Central memory CD4-positive, alpha-beta T cell (primary cell): ENCODE measurements at regions not wholly inside any gene's neighbourhood (a gene's known extent, or its start where the extent isn't known, plus 50 kb on each side); places are given as distances from the start of the nearest gene placed in this dataset.

Source experiments
- DNase-seq: peaks from one replicate; pipeline ENCODE4 v3.0.0; 2022

- DNase-seq = no peak
Measured at GRCh38 chrX:43514820-43515219, 141.3 kb upstream of the MAOA start.

- no peak for DNase-seq
Measured at GRCh38 chrX:43522582-43522981, 133.5 kb upstream of the MAOA start.

- DNase-seq = no peak
Measured at GRCh38 chrX:43525901-43526610, 130.0 kb upstream of the MAOA start.

GRCh38 chrX:43526878-43527277, 129.2 kb upstream of the MAOA start:
- DNase-seq = no peak

- DNase-seq = no peak
Measured at GRCh38 chrX:43527801-43528200, 128.3 kb upstream of the MAOA start.

GRCh38 chrX:43530837-43531236, 125.3 kb upstream of the MAOA start:
- no peak for DNase-seq

- no peak for DNase-seq
Measured at GRCh38 chrX:43540318-43540717, 115.8 kb upstream of the MAOA start.

GRCh38 chrX:43551590-43551989, 104.5 kb upstream of the MAOA start:
- DNase-seq = no peak

- DNase-seq = no peak
Measured at GRCh38 chrX:43552156-43552555, 103.9 kb upstream of the MAOA start.

- no peak for DNase-seq
Measured at GRCh38 chrX:43552703-43553102, 103.4 kb upstream of the MAOA start.

GRCh38 chrX:43553257-43553656, 102.8 kb upstream of the MAOA start:
- DNase-seq = no peak

GRCh38 chrX:43556207-43556606, 99.9 kb upstream of the MAOA start:
- DNase-seq = no peak

- peak; percentile 48 for DNase-seq
Measured at GRCh38 chrX:43557792-43558191, 98.3 kb upstream of the MAOA start.

- no peak for DNase-seq
Measured at GRCh38 chrX:43559644-43560043, 96.5 kb upstream of the MAOA start.

GRCh38 chrX:43560247-43560946, 95.7 kb upstream of the MAOA start:
- DNase-seq = no peak

GRCh38 chrX:43562372-43562771, 93.7 kb upstream of the MAOA start:
- DNase-seq = no peak

GRCh38 chrX:43564953-43565352, 91.1 kb upstream of the MAOA start:
- no peak for DNase-seq

GRCh38 chrX:43566170-43566569, 89.9 kb upstream of the MAOA start:
- no peak for DNase-seq

- no peak for DNase-seq
Measured at GRCh38 chrX:43573441-43574015, 82.6 kb upstream of the MAOA start.

- DNase-seq = no peak
Measured at GRCh38 chrX:43580621-43581020, 75.5 kb upstream of the MAOA start.

- DNase-seq = no peak
Measured at GRCh38 chrX:43581167-43581566, 74.9 kb upstream of the MAOA start.

- DNase-seq = no peak
Measured at GRCh38 chrX:43581888-43582539, 74.1 kb upstream of the MAOA start.

- no peak for DNase-seq
Measured at GRCh38 chrX:43582540-43582913, 73.6 kb upstream of the MAOA start.

- no peak for DNase-seq
Measured at GRCh38 chrX:43585922-43586321, 70.2 kb upstream of the MAOA start.
